DMS153 treated with DMSO at 0.1 percent for 48 hours (cell line): ENCODE measurements at regions not wholly inside any gene's neighbourhood (a gene's known extent, or its start where the extent isn't known, plus 50 kb on each side); places are given as distances from the start of the nearest gene placed in this dataset.
"Not testable (repeated sequence)": the region's sequence is repeated elsewhere in the genome, so short reads cannot be mapped to it uniquely, and the experiment has no call there.

Experiments
- DNase-seq: peaks from one replicate; lab custom pipeline; 2025; ENCODE audit not compliant: unreplicated experiment; lab: John Stamatoyannopoulos, UW

- DNase-seq: no peak
These were observed 332.6 kb upstream of the KCNMB2 start for GRCh38 chr3:178203650-178204049.

- no peak for DNase-seq
These were observed 330.5 kb upstream of the KCNMB2 start for GRCh38 chr3:178205740-178206139.

GRCh38 chr3:178206521-178206920 lies 329.7 kb upstream of the KCNMB2 start:
- no peak for DNase-seq

DNA sequence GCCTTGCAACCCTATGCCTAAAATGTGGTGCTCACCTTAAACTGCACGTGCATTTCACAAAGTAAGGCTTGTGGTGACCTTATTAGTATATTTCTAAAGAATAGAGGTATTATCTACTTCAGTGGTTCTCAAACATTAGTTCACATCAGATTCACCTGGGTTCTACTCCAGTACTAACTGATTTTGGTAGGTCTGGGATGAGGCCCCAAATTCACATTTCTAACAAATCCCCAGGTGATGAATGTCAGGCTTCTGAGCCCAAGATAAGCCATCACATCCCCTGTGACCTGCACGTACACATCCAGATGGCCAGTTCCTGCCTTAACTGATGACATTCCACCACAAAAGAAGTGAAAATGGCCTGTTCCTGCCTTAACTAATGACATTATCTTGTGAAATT lies 329.1 kb upstream of the KCNMB2 start:
- DNase-seq: not testable (repeated sequence)

DNA sequence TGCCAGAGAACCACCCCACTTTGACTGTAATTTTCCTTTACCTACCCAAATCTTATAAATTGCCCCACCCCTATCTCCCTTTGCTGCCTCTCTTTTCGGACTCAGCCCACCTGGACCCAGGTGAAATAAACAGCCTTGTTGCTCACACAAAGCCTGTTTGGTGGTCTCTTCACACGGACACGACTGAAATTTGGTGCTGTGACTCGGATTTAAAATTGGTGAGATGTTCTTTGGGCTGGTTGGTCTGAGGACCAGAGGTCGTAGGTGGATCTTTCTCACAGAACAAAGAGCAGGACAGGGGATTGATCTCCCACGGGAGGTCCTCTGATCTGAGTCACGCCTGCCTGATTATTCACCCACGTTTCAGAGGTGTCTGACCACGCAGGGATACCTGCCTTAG lies 328.6 kb upstream of the KCNMB2 start:
- not testable (repeated sequence) for DNase-seq

DNA sequence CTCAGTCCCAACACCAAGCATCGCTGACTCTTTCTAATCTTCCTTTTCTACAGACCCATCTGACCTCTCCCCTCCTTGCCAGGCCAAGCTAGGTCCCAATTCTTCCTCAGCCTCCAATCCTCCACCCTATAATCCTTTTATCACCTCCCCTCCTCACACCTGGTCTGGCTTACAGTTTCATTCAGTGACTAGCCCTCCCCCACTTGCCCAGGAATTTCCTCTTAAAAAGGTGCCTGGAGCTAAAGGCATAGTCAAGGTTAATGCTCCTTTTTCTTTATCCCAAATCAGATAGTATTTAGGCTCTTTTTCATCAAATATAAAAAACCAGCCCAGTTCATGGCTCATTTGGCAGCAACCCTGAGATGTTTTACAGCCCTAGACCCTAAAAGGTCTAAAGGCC lies 327.1 kb upstream of the KCNMB2 start:
- DNase-seq: not testable (repeated sequence)

DNA sequence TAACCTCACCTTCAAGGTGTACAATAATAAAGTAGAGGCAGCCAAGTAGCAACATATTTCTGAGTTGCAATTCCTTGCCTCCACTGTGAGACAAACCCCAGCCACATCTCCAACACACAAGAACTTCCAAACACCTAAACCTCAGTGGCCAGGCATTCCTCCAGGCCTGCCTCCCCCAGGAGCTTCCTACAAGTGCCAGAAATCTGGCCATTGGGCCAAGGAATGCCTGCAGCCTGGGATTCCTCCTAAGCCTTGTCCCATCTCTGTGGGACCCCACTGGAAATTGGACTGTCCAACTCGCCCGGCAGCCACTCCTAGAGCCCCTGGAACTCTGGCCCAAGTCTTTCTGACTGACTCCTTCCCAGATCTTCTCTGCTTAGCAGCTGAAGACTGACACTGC lies 326.6 kb upstream of the KCNMB2 start:
- not testable (repeated sequence) for DNase-seq

DNA sequence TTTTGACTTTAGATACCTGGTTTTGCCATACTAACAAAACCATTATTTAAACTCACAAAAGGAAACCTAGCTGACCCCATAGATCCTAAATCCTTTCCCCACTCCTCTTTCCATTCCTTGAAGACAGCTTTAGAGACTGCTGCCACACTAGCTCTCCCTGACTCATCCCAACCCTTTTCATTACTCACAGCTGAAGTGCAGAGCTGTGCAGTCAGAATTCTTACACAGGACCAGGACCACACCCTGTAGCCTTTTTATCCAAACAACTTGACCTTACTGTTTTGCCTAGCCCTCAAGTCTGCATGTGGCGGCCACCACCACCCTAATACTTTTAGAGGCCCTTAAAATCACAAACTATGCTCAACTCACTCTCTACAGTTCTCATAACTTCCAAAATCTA lies 325.1 kb upstream of the KCNMB2 start:
- DNase-seq: not testable (repeated sequence)

GRCh38 chr3:178217479-178217878 lies 318.8 kb upstream of the KCNMB2 start:
- DNase-seq: no peak

GRCh38 chr3:178218231-178218630 lies 318.0 kb upstream of the KCNMB2 start:
- DNase-seq: no peak

DNA sequence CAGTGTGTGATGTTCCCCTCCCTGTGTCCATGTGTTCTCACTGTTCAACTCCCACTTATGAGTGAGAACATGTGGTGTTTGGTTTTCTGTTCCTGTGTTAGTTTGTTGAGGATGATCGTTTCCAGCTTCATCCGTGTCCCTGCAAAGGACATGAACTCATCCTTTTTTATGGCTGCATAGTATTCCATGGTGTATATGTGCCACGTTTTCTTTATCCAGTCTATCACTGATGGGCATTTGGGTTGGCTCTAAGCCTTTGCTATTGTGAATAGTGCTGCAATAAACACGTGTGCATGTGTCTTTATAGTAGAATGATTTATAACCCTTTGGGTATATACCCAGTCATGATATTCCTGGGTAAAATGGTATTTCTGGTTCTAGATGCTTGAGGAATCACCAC lies 316.6 kb upstream of the KCNMB2 start:
- DNase-seq: not testable (repeated sequence)

DNA sequence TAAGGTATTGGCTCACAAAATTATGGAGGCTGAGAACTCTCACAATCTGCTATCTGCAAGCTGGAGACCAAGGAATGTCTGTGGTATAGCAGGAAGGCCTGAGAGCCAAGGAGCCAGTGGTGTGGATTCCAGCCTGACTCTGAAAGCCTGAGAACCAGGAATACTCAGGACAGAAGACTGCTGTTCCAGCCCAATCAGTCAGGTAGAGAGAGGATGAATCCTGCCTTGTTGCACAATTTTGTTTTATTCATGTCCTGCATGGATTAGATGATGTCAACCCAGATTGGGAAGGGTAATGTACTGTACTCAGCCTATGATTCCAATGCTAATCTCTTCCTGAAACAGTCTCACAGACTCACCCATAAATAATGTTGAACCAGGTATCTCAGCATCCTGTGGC lies 312.4 kb upstream of the KCNMB2 start:
- no peak for DNase-seq

DNA sequence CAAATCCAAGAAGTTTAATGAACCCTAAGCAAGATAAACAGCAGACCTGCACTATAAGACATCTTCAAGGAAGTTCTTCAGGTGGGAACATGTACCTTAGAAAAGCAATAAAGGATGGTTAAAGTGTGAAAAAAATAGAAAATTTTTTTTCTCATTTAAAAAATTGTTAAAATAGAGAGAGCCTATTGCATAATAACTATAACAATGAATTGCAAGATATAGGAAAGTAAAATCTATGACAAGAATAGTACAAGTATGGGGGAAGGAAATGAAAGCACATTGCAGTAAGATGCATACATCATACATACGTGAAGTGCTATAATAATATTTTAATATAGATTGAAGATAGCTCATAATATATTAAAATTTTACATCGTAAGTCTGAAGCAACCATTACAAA lies 310.1 kb upstream of the KCNMB2 start:
- no peak for DNase-seq

DNA sequence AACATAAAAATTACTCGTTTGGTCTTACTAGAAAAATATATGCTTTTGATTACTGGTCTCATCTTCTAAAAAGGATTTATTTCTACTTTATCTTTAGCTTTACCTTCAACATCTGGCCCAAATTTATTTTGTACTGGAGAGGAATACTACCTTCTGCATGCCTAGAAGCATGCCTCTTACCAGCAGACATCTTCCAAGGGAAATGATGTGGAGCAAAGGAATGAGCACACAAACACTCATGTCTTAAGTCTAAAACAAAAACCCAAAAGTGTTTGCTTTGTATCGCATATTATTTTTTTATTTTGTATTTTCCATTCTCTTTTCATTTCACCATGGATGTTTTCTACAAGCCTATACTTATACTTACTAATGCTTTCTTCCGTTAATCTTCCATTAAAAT lies 304.6 kb upstream of the KCNMB2 start:
- no peak for DNase-seq

DNA sequence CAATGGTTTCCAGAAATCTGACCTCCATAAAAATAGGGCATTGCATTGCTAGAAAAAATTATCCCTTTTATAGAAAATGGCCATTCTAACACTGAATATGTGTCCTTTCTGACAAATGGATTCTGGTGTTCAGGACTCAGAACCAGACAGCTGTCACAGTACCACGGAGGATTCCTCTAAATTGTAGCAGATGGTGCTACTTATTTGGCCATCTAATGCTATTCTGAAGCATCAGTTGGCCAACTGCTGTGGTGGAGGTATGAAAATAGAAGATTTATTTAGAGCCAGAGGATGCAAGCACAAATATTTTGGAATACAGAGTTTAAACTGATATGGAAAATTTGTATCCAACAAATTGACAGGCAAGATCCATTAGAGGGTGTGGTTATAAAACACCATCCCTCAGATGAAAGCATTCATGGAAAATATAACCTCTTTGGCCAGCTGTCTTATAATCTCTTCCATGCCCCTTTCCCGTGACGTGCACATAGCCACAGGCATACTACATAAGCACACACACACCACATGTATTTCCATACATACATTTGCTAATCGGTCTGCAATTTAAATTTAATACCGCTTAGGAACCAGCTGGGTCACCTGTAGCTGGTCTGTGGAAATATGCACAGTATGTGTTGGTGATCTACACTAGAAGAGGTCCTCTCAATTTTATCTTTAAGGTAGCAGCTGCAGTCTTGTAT lies 302.7 kb upstream of the KCNMB2 start:
- DNase-seq: no peak

GRCh38 chr3:178236555-178237277 lies 299.5 kb upstream of the KCNMB2 start:
- DNase-seq: no peak

DNA sequence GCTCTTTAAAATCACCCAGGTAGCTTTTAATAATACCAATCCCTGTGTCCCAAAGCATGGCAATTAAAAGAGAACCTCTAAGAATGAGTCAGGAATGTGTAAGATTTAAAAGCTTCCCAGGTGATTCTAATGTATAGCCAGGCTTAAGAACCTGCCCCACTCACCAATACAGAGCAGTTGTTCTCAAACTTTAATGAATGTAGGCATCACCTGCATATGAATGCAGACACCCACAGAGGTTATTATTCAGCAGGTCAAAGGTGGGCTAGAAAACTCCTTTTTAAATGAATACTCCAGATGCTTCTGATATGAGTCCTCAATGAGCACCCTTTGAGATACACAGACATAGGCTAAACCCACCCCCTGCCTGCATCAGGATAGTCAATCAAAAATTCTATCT lies 298.1 kb upstream of the KCNMB2 start:
- no peak for DNase-seq

GRCh38 chr3:178244733-178245709 lies 291.2 kb upstream of the KCNMB2 start:
- no peak for DNase-seq

GRCh38 chr3:178246004-178246403 lies 290.2 kb upstream of the KCNMB2 start:
- no peak for DNase-seq

GRCh38 chr3:178255315-178255714 lies 280.9 kb upstream of the KCNMB2 start:
- no peak for DNase-seq

- no peak for DNase-seq
These were observed 278.7 kb upstream of the KCNMB2 start for GRCh38 chr3:178257491-178257890.

DNA sequence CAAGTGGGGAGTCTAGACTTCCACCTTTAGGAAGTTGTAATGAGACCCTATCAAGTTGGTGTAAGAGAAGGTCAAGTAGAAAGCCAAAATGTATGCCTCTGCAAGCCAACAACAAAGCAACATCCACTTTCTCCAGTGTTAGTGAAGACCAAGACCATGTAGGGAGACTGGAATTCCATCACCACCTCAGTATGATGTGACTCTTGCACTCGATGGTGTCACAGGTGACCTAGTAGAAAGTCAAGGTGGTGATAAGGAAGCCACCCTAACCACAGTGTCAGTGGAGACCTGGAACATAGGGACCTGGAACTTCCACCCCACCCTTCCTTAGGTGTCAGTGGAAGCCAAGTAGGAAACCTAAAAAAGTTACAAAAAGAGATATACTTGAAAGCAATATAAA lies 278.1 kb upstream of the KCNMB2 start:
- no peak for DNase-seq
